ENCODE measurements at regions not wholly inside any gene's neighbourhood (a gene's known extent, or its start where the extent isn't known, plus 50 kb on each side); places are given as distances from the start of the nearest gene placed in this dataset.

DNA sequence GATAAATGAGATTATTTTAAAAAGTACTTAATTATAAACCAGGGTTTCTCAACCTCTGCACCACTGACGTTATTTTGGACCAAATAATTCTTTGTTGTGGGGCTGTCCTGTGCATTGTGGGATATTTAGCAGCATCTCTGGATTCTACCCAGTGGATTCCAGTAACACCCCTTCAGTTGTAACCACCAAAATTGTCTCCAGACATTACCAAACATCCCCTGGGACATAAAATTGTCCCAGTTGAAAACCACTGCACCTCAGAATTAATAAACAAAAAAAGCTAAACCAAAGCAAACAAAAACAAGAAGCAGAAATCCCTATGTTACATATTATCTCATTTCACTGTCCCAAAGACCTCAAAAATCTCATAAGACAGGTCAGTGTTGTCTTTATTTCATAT is 54.2 kb upstream of the GIMD1 start:
- DNase-seq = no peak

DNA sequence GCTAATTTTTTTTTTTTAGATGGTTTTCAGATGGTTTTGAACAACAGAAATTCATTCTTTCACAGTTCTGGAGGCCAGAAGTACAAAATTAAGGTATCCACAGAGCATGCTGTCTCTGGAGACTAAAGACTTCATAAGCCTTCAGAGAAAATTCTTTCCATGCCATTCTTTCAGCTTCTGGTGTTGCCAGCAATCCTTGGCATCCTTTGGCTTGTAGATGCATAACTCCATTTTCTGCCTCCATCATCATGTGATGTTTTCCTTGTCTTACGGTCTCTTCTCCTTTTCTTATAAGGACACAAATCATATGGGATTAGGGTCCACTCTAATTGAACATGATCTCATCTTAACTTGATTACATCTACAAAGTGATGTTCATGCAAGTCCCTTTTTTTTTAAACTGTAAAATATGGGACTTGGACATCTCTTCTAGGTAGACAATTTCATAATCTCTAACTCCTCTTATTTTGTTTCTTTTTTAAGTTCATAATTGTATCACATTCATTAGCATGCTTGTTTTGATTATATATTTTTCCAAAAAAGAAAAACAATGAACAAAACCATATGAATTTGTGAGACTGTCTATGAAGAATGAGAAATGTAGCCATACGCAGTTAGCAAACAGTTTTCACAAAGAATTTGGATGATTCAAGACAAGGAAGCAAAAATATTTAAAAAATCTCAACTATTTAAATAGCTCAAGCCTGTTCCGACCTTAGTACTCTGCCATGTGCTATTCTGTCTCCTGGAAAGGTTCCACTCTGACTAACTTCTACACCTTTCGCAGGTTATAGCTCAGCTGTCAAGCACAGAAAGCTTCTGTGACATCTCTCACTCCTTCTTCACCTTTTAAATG is 53.1 kb upstream of the GIMD1 start:
- no peak for DNase-seq

DNA sequence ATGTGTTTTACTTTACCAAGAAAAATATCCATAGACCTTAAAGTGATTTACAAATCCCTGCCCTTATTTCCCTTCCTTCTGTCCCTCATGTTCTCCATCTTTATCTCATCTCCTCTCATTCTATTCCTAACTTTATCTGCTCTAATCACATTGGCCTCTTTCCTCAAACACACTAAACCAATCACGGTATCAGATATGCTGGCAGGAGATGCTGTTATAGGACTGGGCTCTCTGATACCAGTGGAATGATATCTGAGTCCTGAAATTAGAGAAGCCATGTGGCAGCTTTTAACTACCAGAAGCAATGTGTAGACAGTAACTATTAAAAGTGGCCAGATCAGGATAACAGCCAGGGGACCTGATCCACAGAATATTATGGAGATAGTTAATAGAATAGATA is 49.9 kb upstream of the GIMD1 start:
- DNase-seq = no peak
